Activated effector memory CD4-positive, alpha-beta T cell treated with anti-CD3 and anti-CD28 coated beads, Interleukin-2, amount 50 U/mL, for 16 hours (primary cell): ENCODE measurements at regions not wholly inside any gene's neighbourhood (a gene's known extent, or its start where the extent isn't known, plus 50 kb on each side); places are given as distances from the start of the nearest gene placed in this dataset.
A peak's percentile ranks its signal among the peaks of the same experiment; 100 is the strongest.

Source experiments
- DNase-seq: peaks from one replicate; pipeline ENCODE4 v3.0.0-alpha.2; 2020

- DNase-seq = no peak
Measured at GRCh38 chr9:129486756-129487657, 133.9 kb downstream of the C9orf50 start.

- DNase-seq = no peak
Measured at GRCh38 chr9:129485145-129485774, 135.6 kb downstream of the C9orf50 start.

GRCh38 chr9:129484352-129485000 is 136.4 kb downstream of the C9orf50 start:
- DNase-seq = no peak

GRCh38 chr9:129483415-129484351 is 137.2 kb downstream of the C9orf50 start:
- peak; percentile 76 for DNase-seq

- peak; percentile 73 for DNase-seq
Measured at GRCh38 chr9:129482521-129483414, 138.1 kb downstream of the C9orf50 start.

GRCh38 chr9:129481810-129482511 is 138.9 kb downstream of the C9orf50 start:
- no peak for DNase-seq

GRCh38 chr9:129481424-129481809 is 139.5 kb downstream of the C9orf50 start:
- no peak for DNase-seq

GRCh38 chr9:129480745-129481144 is 140.2 kb downstream of the C9orf50 start:
- DNase-seq = no peak

GRCh38 chr9:129480227-129480626 is 140.7 kb downstream of the C9orf50 start:
- no peak for DNase-seq

GRCh38 chr9:129479631-129480011 is 141.3 kb downstream of the C9orf50 start:
- no peak for DNase-seq

- DNase-seq = no peak
Measured at GRCh38 chr9:129478961-129479630, 141.8 kb downstream of the C9orf50 start.

- no peak for DNase-seq
Measured at GRCh38 chr9:129478461-129478860, 142.4 kb downstream of the C9orf50 start.

- DNase-seq = no peak
Measured at GRCh38 chr9:129476821-129477611, 143.9 kb downstream of the C9orf50 start.

- DNase-seq = no peak
Measured at GRCh38 chr9:129474740-129475404, 146.0 kb downstream of the C9orf50 start.

- no peak for DNase-seq
Measured at GRCh38 chr9:129473523-129474244, 147.2 kb downstream of the C9orf50 start.

- no peak for DNase-seq
Measured at GRCh38 chr9:129472651-129473102, 148.2 kb downstream of the C9orf50 start.

- DNase-seq = no peak
Measured at GRCh38 chr9:129471201-129472019, 149.5 kb downstream of the C9orf50 start.
